Smooth muscle cell (in vitro differentiated cells): ENCODE measurements at regions not wholly inside any gene's neighbourhood (a gene's known extent, or its start where the extent isn't known, plus 50 kb on each side); places are given as distances from the start of the nearest gene placed in this dataset.

Experiments used
- DNase-seq: peaks from one replicate; lab custom pipeline; 2025; ENCODE audit not compliant: unreplicated experiment; lab: John Stamatoyannopoulos, UW
- H2AFZ ChIP-seq: fragments of 200-600 bp; sonication (generic); 2 replicates; pipeline ENCODE4 v1.6.0; 2016; ENCODE audit warnings: antibody characterized with exemption, low read depth, mild to moderate bottlenecking
- H3F3A ChIP-seq: fragments of 200-600 bp; sonication (generic); 2 replicates; pipeline ENCODE4 v1.6.0; 2017; ENCODE audit warnings: antibody characterized with exemption, low read depth
- H3K27ac ChIP-seq: fragments of 200-600 bp; sonication (generic); 2 replicates; pipeline ENCODE4 v1.5.1; 2016; ENCODE audit warnings: low read depth, mild to moderate bottlenecking
- H3K27me3 ChIP-seq: fragments of 200-600 bp; sonication (generic); 2 replicates; pipeline ENCODE4 v1.6.1; 2016; ENCODE audit warnings: low read depth, mild to moderate bottlenecking
- H3K36me3 ChIP-seq: fragments of 200-600 bp; sonication (generic); 2 replicates; pipeline ENCODE4 v1.5.1; 2016; ENCODE audit warnings: low read depth
- H3K4me1 ChIP-seq: fragments of 200-600 bp; sonication (generic); 2 replicates; pipeline ENCODE4 v1.5.1; 2016; ENCODE audit warnings: low read depth
- H3K4me2 ChIP-seq: fragments of 200-600 bp; sonication (generic); 2 replicates; pipeline ENCODE4 v1.6.0; 2016; ENCODE audit warnings: mild to moderate bottlenecking
- H3K4me3 ChIP-seq: fragments of 200-600 bp; sonication (generic); 2 replicates; pipeline ENCODE4 v1.5.1; 2016; ENCODE audit warnings: mild to moderate bottlenecking
- H3K79me2 ChIP-seq: fragments of 200-600 bp; sonication (generic); 2 replicates; pipeline ENCODE4 v1.6.0; 2016; ENCODE audit warnings: low read depth, mild to moderate bottlenecking
- H3K9ac ChIP-seq: fragments of 200-600 bp; sonication (generic); 2 replicates; pipeline ENCODE4 v1.6.0; 2016; ENCODE audit warnings: low read depth
- H3K9me3 ChIP-seq: fragments of 200-600 bp; sonication (generic); replicated peaks from 2 replicates; pipeline ENCODE4 v1.5.1; 2016; ENCODE audit warnings: low read depth
- H4K20me1 ChIP-seq: fragments of 200-600 bp; sonication (generic); 2 replicates; pipeline ENCODE4 v1.6.0; 2016; ENCODE audit warnings: low read depth
- WGBS: methylation state at CpG from one replicate; pipeline ENCODE4 v1.1.7; 2016; ENCODE audit warnings: low lambda C conversion rate; 5-methylcytosine and 5-hydroxymethylcytosine counted together
- TF ChIP-seq, protein P1 (sequence below): fragments of 200-600 bp; sonication (generic); IDR thresholded peaks from 2 replicates; pipeline ENCODE4 v1.5.1; 2017; ENCODE audit warnings: borderline replicate concordance, mild to moderate bottlenecking, antibody characterized with exemption; ENCODE audit not compliant: insufficient read depth, poor library complexity, severe bottlenecking

DNA sequence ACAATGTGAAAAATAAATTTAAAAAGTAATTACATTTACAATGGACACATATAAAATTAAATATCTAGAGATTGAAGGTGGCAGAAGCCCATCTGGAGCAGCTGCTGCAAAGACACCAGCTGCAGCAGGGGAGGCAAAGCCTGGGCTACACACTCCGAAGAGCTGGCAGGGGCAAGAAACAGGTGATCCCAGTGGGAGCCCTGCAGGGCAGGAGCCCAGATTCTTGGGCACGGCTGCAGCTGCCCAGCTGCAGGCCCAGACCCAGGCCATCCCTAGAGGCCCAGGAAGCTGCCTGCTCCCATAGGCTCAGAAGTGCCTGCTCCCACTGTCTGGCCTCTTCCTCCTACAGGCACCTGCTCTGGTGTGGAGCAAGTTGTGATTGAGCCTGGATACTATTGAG is 1547.9 kb upstream of the SPRY2 start:
- no peak overlapping the region for H3K9ac ChIP-seq
- no peak for DNase-seq
- no peak overlapping the region for H3K27ac ChIP-seq
- H3K9me3 ChIP-seq: no peaks in the 10 kb centered on the region
- WGBS: 83% methylated on average over 2 of the region's 2 CpGs
- TF ChIP-seq, protein P1, sequence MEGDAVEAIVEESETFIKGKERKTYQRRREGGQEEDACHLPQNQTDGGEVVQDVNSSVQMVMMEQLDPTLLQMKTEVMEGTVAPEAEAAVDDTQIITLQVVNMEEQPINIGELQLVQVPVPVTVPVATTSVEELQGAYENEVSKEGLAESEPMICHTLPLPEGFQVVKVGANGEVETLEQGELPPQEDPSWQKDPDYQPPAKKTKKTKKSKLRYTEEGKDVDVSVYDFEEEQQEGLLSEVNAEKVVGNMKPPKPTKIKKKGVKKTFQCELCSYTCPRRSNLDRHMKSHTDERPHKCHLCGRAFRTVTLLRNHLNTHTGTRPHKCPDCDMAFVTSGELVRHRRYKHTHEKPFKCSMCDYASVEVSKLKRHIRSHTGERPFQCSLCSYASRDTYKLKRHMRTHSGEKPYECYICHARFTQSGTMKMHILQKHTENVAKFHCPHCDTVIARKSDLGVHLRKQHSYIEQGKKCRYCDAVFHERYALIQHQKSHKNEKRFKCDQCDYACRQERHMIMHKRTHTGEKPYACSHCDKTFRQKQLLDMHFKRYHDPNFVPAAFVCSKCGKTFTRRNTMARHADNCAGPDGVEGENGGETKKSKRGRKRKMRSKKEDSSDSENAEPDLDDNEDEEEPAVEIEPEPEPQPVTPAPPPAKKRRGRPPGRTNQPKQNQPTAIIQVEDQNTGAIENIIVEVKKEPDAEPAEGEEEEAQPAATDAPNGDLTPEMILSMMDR: no peak
- no peaks in the 10 kb centered on the region for H3K4me1 ChIP-seq
- H3K4me2 ChIP-seq: no peak overlapping the region
- H3K36me3 ChIP-seq: no peaks in the 10 kb centered on the region
- H4K20me1 ChIP-seq: no peaks in the 10 kb centered on the region
- H3F3A ChIP-seq: no peaks in the 10 kb centered on the region
- H3K4me3 ChIP-seq: no peak overlapping the region
- no peaks in the 10 kb centered on the region for H3K27me3 ChIP-seq
- H3K79me2 ChIP-seq: no peaks in the 10 kb centered on the region
- H2AFZ ChIP-seq: no peak overlapping the region

DNA sequence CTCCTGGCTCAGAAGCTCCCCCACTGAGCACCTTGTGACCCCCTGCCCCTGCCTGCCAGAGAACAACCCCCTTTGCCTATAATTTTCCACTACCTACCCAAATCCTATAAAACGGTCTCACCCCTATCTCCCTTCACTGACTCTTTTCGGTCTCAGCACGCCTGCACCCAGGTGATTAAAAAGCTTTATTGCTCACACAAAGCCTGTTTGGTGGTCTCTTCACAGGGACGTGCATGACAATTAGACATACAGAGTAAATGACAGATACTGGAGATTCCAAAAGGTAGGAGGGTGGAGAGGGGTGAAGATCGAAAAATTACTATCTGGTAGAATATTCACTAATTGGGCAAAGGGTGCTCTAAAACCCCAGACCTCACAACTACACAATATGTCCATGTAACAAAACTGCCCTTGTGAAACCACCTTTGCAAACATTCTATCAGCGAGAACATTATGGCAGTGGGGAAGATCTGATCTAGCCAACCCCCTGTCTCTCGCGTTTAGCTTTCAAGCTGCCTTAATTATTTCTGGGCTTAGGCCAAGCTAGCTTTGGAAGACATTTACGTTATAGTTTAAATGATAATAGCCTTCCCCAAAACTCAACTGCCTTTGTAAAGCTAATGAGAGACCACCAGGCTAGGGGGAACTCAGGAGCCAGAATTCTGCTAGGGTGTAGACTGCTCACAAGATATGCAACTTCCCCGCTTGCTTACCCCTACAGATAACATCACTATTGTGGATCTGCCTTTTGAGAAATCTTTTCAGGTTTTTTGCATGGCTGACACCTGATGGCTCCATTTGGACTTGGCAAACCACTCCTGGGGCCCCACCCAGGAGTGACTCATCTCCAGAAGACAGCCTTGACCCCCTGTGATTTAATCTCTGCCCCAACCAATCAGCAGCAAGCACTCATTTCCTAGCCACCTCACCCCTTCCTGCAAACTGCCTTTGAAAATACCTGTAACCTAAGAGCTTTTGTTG is 1534.0 kb upstream of the SPRY2 start:
- Histone ChIP-seq H3K4me1 (no peaks in the 10 kb centered on the region), H3F3A (no peaks in the 10 kb centered on the region), H4K20me1 (no peaks in the 10 kb centered on the region), H3K9me3 (no peaks in the 10 kb centered on the region), H3K4me2 (no peak overlapping the region), H3K79me2 (no peaks in the 10 kb centered on the region), H2AFZ (no peak overlapping the region), H3K27ac (no peak overlapping the region), H3K9ac (no peak overlapping the region), H3K27me3 (no peaks in the 10 kb centered on the region), H3K36me3 (no peaks in the 10 kb centered on the region), H3K4me3 (no peak overlapping the region)
- DNase-seq: no peak
- 41% methylated on average over 10 of the region's 10 CpGs for WGBS
- TF ChIP-seq, protein P1: no peak

DNA sequence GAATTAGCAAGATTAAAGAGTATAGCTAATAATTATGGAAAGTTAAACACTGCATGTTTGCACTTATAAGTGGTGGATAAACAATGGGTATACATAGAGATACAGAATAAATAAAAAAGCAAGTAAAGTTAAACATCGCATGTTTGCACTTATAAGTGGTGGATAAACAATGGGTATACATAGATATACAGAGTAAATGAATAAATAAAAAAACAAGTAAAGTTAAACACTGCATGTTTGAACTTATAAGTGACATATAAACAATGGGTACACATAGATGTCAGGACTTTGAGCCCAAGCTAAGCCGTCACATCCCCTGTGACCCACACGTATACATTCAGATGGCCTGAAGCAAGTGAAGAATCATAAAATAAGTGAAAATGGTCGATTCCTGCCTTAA is 1533.3 kb upstream of the SPRY2 start:
- Histone ChIP-seq H3K36me3 (no peaks in the 10 kb centered on the region), H3K9me3 (no peaks in the 10 kb centered on the region), H3K27me3 (no peaks in the 10 kb centered on the region)

More for the DNA sequence above, 1533.3 kb upstream of the SPRY2 start:
- no peaks in the 10 kb centered on the region for H3K79me2 ChIP-seq
- H4K20me1 ChIP-seq: no peaks in the 10 kb centered on the region
- DNase-seq: no peak
- H3F3A ChIP-seq: no peaks in the 10 kb centered on the region
- no peak overlapping the region for H2AFZ ChIP-seq
- TF ChIP-seq, protein P1: no peak
- no peak overlapping the region for H3K4me2 ChIP-seq
- no peak overlapping the region for H3K27ac ChIP-seq
- 57% methylated on average over 4 of the region's 4 CpGs for WGBS
- no peaks in the 10 kb centered on the region for H3K4me1 ChIP-seq
- H3K9ac ChIP-seq: no peak overlapping the region
- H3K4me3 ChIP-seq: no peak overlapping the region
